Urinary bladder (tissue), 3 donors: ENCODE measurements at regions not wholly inside any gene's neighbourhood (a gene's known extent, or its start where the extent isn't known, plus 50 kb on each side); places are given as distances from the start of the nearest gene placed in this dataset.
"Not testable (repeated sequence)": the region's sequence is repeated elsewhere in the genome, so short reads cannot be mapped to it uniquely, and the experiment has no call there.

ENCODE experiments used
- DNase-seq: peaks from one replicate; pipeline ENCODE4 v3.0.0-alpha.2; 2015; ENCODE audit errors: extremely low spot score
- H3K27ac ChIP-seq: one replicate; pipeline ENCODE4 v1.5.1; 2013; ENCODE audit warnings: low read depth, mild to moderate bottlenecking, moderate library complexity
- H3K36me3 ChIP-seq: one replicate; pipeline ENCODE4 v1.6.1; 2013; ENCODE audit warnings: mild to moderate bottlenecking, moderate library complexity; ENCODE audit not compliant: insufficient read depth
- H3K4me1 ChIP-seq: one replicate; pipeline ENCODE4 v1.6.1; 2013; ENCODE audit warnings: mild to moderate bottlenecking, moderate library complexity; ENCODE audit not compliant: insufficient read depth
- H3K4me3 ChIP-seq: one replicate; pipeline ENCODE4 v1.5.1; 2013; ENCODE audit warnings: low read depth, low read length
- WGBS: extraction: QIAGEN DNeasy Blood & Tissue Kit; methylation state at CpG from one replicate; pipeline ENCODE4 v1.1.7; 2013; 5-methylcytosine and 5-hydroxymethylcytosine counted together
- donor health status: healthy with polysubstance abuse.
- donor health status: healthy.

DNA sequence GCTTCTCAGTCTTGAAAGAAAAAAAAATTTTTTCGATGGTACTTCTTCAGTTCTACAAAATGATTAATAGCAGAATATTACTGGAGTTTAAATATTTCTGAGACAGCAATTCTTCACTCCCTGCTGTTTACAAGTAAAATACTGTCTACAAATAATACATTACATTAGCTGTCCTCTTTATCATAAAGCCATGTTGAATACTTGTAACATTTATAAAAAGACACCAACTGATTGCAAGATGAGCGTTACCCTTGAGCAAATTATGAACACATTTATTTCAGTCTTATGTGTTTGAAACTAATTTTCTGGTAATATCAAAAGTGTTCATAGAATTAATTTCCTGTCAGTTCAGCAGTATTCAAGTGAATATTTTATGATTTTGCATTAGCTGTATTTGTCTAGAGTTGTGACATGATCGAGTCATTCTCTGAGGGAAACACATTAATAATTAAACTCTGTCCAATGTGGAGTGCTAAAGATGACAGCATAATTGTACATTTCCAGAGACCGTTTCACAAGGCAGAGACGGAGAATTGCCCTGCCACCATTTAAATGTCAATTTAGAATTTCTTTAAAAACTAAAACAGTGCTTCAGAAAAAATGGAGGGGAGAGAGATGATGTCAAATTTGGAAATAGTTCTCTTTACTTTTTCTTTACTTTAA is 1359.0 kb upstream of the ADGRL4 start:
- WGBS: 78% methylated on average over 5 of the region's 5 CpGs
- H3K4me1 ChIP-seq: no peaks in the 10 kb centered on the region
- no peak overlapping the region for H3K4me3 ChIP-seq
- H3K27ac ChIP-seq: no peak overlapping the region
- no peak for DNase-seq
- H3K36me3 ChIP-seq: no peaks in the 10 kb centered on the region

DNA sequence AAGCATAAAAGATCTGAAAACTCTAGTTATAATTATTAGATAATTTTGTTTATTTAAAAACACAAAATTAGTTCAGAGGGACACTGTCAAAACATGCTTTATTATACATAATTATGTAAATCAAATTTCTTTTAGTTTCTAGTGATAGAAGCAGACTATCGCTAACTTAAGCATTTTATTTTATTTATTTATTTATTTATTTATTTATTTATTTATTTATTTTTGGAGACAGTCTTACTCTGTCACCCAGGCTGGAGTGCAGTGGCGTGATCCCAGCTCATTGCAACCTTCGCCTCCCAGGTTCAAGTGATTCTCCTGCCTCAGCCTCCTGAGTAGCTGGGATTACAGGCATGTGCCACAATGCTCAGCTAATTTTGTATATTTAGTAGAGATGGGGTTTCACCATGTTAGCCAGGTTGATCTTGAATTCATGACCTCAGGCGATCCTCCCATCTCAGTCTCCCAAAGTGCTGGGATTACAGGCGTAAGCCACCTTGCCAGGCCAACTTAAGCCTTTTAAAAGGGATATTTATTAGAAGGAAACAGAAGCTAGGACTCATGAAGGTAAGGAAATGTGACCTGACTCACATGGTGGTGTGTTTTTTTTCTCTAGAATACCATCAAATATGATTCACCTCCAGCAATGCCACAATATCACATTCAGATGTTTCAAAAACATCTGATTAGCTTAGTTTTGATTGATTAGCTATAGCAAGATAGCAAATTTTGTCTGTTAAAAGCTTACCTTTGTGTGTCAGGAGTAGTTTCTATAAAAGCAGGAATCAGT is 1357.4 kb upstream of the ADGRL4 start:
- H3K4me1 ChIP-seq: no peaks in the 10 kb centered on the region
- WGBS: 97% methylated on average over 5 of the region's 5 CpGs
- no peak for DNase-seq
- H3K36me3 ChIP-seq: no peaks in the 10 kb centered on the region
- no peak overlapping the region for H3K4me3 ChIP-seq
- no peak overlapping the region for H3K27ac ChIP-seq

GRCh38 chr1:80359666-80360065 is 1353.1 kb upstream of the ADGRL4 start:
- Histone ChIP-seq H3K4me3 (no peak overlapping the region), H3K27ac (no peak overlapping the region), H3K36me3 (no peaks in the 10 kb centered on the region), H3K4me1 (no peaks in the 10 kb centered on the region)
- WGBS: 39% methylated on average over 2 of the region's 2 CpGs
- DNase-seq: no peak

- H3K36me3 ChIP-seq: no peaks in the 10 kb centered on the region
- 95% methylated on average over 9 of the region's 9 CpGs for WGBS
- DNase-seq: no peak
Measured at GRCh38 chr1:80349218-80349617, 1342.7 kb upstream of the ADGRL4 start.

DNA sequence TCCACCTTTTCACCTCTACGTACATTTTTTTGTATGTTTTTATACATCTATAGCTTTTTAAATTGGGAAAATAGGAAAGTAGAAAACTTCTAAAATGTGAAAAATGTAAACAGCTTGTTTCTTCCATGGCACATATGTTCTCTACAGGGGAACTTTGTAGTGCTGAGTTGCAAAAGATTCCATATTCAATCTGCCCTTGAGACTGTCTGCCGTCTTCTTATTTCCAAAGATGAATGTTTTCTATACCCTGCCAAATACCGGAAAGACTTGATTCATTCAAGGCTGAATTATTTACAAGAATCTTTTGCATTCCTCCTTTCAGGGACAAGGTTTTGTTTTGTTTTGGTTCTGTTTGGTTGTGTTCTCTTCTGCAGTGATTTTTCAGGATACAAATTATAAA is 1334.5 kb upstream of the ADGRL4 start:
- no peak for DNase-seq
- no peaks in the 10 kb centered on the region for H3K4me1 ChIP-seq
- H3K36me3 ChIP-seq: no peaks in the 10 kb centered on the region
- H3K4me3 ChIP-seq: no peak overlapping the region
- WGBS: 51% methylated on average over 3 of the region's 3 CpGs
- H3K27ac ChIP-seq: no peak overlapping the region

More at GRCh38 chr1:80349218-80349617, 1342.7 kb upstream of the ADGRL4 start:
- no peak overlapping the region for H3K4me3 ChIP-seq
- H3K4me1 ChIP-seq: no peaks in the 10 kb centered on the region
- no peak overlapping the region for H3K27ac ChIP-seq

- WGBS: 63% methylated on average over 5 of the region's 5 CpGs
Measured at GRCh38 chr1:80318108-80318507, 1311.6 kb upstream of the ADGRL4 start.

GRCh38 chr1:80310703-80311245 is 1304.2 kb upstream of the ADGRL4 start:
- DNase-seq: no peak
- H3K4me3 ChIP-seq: no peak overlapping the region
- no peak overlapping the region for H3K27ac ChIP-seq
- no peaks in the 10 kb centered on the region for H3K36me3 ChIP-seq
- H3K4me1 ChIP-seq: no peaks in the 10 kb centered on the region
- 64% methylated on average over 4 of the region's 4 CpGs for WGBS

More at GRCh38 chr1:80318108-80318507, 1311.6 kb upstream of the ADGRL4 start:
- Histone ChIP-seq H3K36me3 (no peaks in the 10 kb centered on the region), H3K4me1 (no peaks in the 10 kb centered on the region), H3K27ac (no peak overlapping the region), H3K4me3 (no peak overlapping the region)
- no peak for DNase-seq

GRCh38 chr1:80305466-80305865 is 1298.9 kb upstream of the ADGRL4 start:
- no peak overlapping the region for H3K27ac ChIP-seq
- no peaks in the 10 kb centered on the region for H3K36me3 ChIP-seq
- WGBS: 85% methylated on average over 2 of the region's 2 CpGs
- H3K4me3 ChIP-seq: no peak overlapping the region
- DNase-seq: no peak
- no peaks in the 10 kb centered on the region for H3K4me1 ChIP-seq

- no peak for DNase-seq
- WGBS: 54% methylated on average over 3 of the region's 3 CpGs
Measured at GRCh38 chr1:80293818-80294217, 1287.3 kb upstream of the ADGRL4 start.

GRCh38 chr1:80288750-80289149 is 1282.2 kb upstream of the ADGRL4 start:
- H3K36me3 ChIP-seq, DNase-seq, H3K4me3 ChIP-seq, H3K4me1 ChIP-seq, H3K27ac ChIP-seq: not testable (repeated sequence)
- WGBS: 93% methylated on average over 3 of the region's 3 CpGs

More at GRCh38 chr1:80293818-80294217, 1287.3 kb upstream of the ADGRL4 start:
- no peak overlapping the region for H3K4me3 ChIP-seq
- no peak overlapping the region for H3K27ac ChIP-seq
- no peaks in the 10 kb centered on the region for H3K36me3 ChIP-seq
- no peaks in the 10 kb centered on the region for H3K4me1 ChIP-seq

GRCh38 chr1:80282536-80282935 is 1276.0 kb upstream of the ADGRL4 start:
- 85% methylated on average over 4 of the region's 4 CpGs for WGBS
- no peak overlapping the region for H3K27ac ChIP-seq

DNA sequence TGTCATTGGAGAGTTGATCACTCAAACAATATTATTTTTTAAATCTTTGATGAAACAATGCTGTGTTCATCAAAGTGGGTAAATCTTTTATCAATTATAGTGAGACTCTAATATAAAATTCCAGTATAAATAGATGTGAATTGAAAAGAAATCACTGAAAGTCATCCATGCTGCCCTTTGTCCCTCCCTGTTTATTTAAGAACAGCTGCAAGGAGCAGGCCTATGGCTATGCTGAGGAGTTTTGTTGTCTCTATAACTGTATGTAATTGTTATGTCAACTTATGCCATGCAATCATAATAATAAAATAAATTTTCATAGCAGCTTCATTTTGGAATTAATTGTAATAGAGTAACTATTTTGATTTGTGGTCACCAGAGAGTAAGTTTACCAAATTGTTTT is 1272.4 kb upstream of the ADGRL4 start:
- no peaks in the 10 kb centered on the region for H3K36me3 ChIP-seq
- H3K4me3 ChIP-seq: no peak overlapping the region
- DNase-seq: no peak
- H3K27ac ChIP-seq: no peak overlapping the region
- no peaks in the 10 kb centered on the region for H3K4me1 ChIP-seq

More at GRCh38 chr1:80282536-80282935, 1276.0 kb upstream of the ADGRL4 start:
- no peaks in the 10 kb centered on the region for H3K36me3 ChIP-seq
- no peak for DNase-seq
- H3K4me3 ChIP-seq: no peak overlapping the region
- no peaks in the 10 kb centered on the region for H3K4me1 ChIP-seq

DNA sequence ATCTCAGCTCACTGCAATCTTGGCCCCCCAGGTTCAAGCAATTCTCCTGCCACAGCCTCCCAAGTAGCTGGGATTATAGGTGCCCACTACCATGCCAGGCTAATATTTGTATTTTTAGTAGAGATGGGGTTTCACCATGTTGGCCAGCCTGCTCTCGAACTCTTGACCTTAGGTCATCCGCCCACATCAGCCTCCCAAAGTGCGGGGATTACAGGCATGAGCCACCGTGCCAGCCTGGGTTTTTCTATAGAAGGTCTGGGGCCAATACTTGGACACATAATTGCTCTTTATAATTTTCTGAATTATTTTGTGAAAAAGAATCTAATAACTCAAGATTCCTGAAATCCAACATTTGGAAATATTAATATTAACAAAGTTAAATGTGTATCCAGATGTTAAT is 1267.7 kb upstream of the ADGRL4 start:
- H3K4me1 ChIP-seq: no peaks in the 10 kb centered on the region
- H3K4me3 ChIP-seq: no peak overlapping the region
- no peak for DNase-seq
- WGBS: 96% methylated on average over 4 of the region's 4 CpGs
- H3K36me3 ChIP-seq: no peaks in the 10 kb centered on the region
- H3K27ac ChIP-seq: no peak overlapping the region

DNA sequence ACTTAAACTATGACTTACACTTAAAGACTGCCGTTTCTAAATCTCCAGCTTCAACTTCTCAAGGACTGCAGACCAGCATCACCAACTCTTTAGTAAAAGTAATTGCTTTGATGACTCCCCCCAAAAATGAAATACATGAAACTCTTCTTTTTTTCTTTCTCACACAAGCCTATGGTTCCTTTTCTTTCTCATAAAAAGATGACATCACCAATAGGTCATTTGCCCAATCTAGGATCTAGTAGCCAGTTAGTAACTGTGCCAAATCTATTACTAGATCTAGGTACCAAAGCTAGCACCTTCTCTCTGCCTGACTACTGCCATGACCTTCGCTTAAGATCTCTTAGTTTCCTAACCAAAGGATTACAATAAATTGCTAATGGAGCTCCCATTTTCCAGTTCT is 1266.0 kb upstream of the ADGRL4 start:
- Histone ChIP-seq H3K4me1 (no peaks in the 10 kb centered on the region), H3K27ac (no peak overlapping the region), H3K4me3 (no peak overlapping the region), H3K36me3 (no peaks in the 10 kb centered on the region)
- 89% methylated on average over 2 of the region's 2 CpGs for WGBS
- no peak for DNase-seq
